ENCODE measurements at regions not wholly inside any gene's neighbourhood (a gene's known extent, or its start where the extent isn't known, plus 50 kb on each side); places are given as distances from the start of the nearest gene placed in this dataset.
"Not testable (repeated sequence)": the region's sequence is repeated elsewhere in the genome, so short reads cannot be mapped to it uniquely, and the experiment has no call there.

GRCh38 chr17:54196751-54197150 lies 374.0 kb downstream of the KIF2B start:
- DNase-seq, result no peak
- CTCF ChIA-PET, result no interaction called here
- Histone ChIP-seq H3F3A (ENCODE audit: insufficient read depth, low read depth) (no peaks in the 10 kb centered on the region), H3K27me3 (ENCODE audit: insufficient read depth, low read depth) (no peaks in the 10 kb centered on the region), H3K9me3 (ENCODE audit: insufficient read depth, low read depth) (no peaks in the 10 kb centered on the region), H3K4me1 (replicated peaks; ENCODE audit: insufficient read depth) (no peaks in the 10 kb centered on the region), H3K9me2 (ENCODE audit: insufficient read depth) (no peaks in the 10 kb centered on the region), H3K27ac (no peak overlapping the region), H4K20me1 (ENCODE audit: insufficient read depth) (no peaks in the 10 kb centered on the region), H3K4me3 (no peak overlapping the region), H3K36me3 (ENCODE audit: low read depth) (no peaks in the 10 kb centered on the region), H2AFZ (no peak overlapping the region), H3K79me2 (ENCODE audit: low read depth) (no peaks in the 10 kb centered on the region), H3K4me2 (no peak overlapping the region)
- intact Hi-C loops (cut with micrococcal nuclease; ENCODE audit: unreplicated experiment), result no loop called here
- no TSS peak for BruUV-seq (replicated peaks)
- TF ChIP-seq EZH2 (IDR thresholded peaks at IDR 0.05; ENCODE audit: low read depth) (no peak), CTCF (conservative IDR thresholded peaks at IDR 0.05) (no peak)
- POLR2A ChIA-PET (ENCODE audit: unreplicated experiment), result no interaction called here

GRCh38 chr17:54201380-54201779 lies 378.7 kb downstream of the KIF2B start:
- DNase-seq; H3K9me3 ChIP-seq (ENCODE audit: insufficient read depth, low read depth); CTCF ChIA-PET; H3F3A ChIP-seq (ENCODE audit: insufficient read depth, low read depth); POLR2A ChIA-PET (ENCODE audit: unreplicated experiment); H3K4me3 ChIP-seq; H4K20me1 ChIP-seq (ENCODE audit: insufficient read depth); H3K79me2 ChIP-seq (ENCODE audit: low read depth); intact Hi-C loops (cut with micrococcal nuclease; ENCODE audit: unreplicated experiment); H3K4me2 ChIP-seq; H3K27me3 ChIP-seq (ENCODE audit: insufficient read depth, low read depth); BruUV-seq (replicated peaks); H3K9me2 ChIP-seq (ENCODE audit: insufficient read depth); H2AFZ ChIP-seq; H3K36me3 ChIP-seq (ENCODE audit: low read depth); H3K27ac ChIP-seq; H3K4me1 ChIP-seq (replicated peaks; ENCODE audit: insufficient read depth): not testable (repeated sequence)

GRCh38 chr17:54220829-54221228 lies 398.1 kb downstream of the KIF2B start:
- no peak overlapping the region for H3K4me3 ChIP-seq
- no peaks in the 10 kb centered on the region for H3K27me3 ChIP-seq (ENCODE audit: insufficient read depth, low read depth)
- H3K9me2 ChIP-seq (ENCODE audit: insufficient read depth), result no peaks in the 10 kb centered on the region
- H3K27ac ChIP-seq, result no peak overlapping the region
- H3K9me3 ChIP-seq (ENCODE audit: insufficient read depth, low read depth), result no peaks in the 10 kb centered on the region
- no TSS peak for BruUV-seq (replicated peaks)
- DNase-seq, result no peak
- TF ChIP-seq EZH2 (IDR thresholded peaks at IDR 0.05; ENCODE audit: low read depth), result no peak
- no peak for TF ChIP-seq CTCF (conservative IDR thresholded peaks at IDR 0.05)
- no peak overlapping the region for H3K4me2 ChIP-seq
- ChIA-PET CTCF (interaction anchor here (0.6 kb wide), 1 partner anchor 39 kb away, joined by 3 read pairs; no protein-coding TSS in a partner anchor), POLR2A (ENCODE audit: unreplicated experiment) (no interaction called here)
- no peaks in the 10 kb centered on the region for H3F3A ChIP-seq (ENCODE audit: insufficient read depth, low read depth)
- intact Hi-C loops (cut with micrococcal nuclease; ENCODE audit: unreplicated experiment), result no loop called here
- H3K79me2 ChIP-seq (ENCODE audit: low read depth), result no peaks in the 10 kb centered on the region
- no peaks in the 10 kb centered on the region for H3K36me3 ChIP-seq (ENCODE audit: low read depth)
- H3K4me1 ChIP-seq (replicated peaks; ENCODE audit: insufficient read depth), result no peaks in the 10 kb centered on the region
- no peak overlapping the region for H2AFZ ChIP-seq
- H4K20me1 ChIP-seq (ENCODE audit: insufficient read depth), result no peaks in the 10 kb centered on the region; the same call in 1 of the 2 replicates

- Histone ChIP-seq H3K4me2 (no peak overlapping the region), H3K79me2 (ENCODE audit: low read depth) (no peaks in the 10 kb centered on the region), H3K27ac (no peak overlapping the region), H3K4me1 (replicated peaks; ENCODE audit: insufficient read depth) (no peaks in the 10 kb centered on the region), H3K9me3 (ENCODE audit: insufficient read depth, low read depth) (no peaks in the 10 kb centered on the region), H2AFZ (no peak overlapping the region), H4K20me1 (ENCODE audit: insufficient read depth) (no peaks in the 10 kb centered on the region; the same call in 1 of the 2 replicates), H3F3A (ENCODE audit: insufficient read depth, low read depth) (no peaks in the 10 kb centered on the region), H3K36me3 (ENCODE audit: low read depth) (no peaks in the 10 kb centered on the region), H3K4me3 (no peak overlapping the region), H3K9me2 (ENCODE audit: insufficient read depth) (no peaks in the 10 kb centered on the region), H3K27me3 (ENCODE audit: insufficient read depth, low read depth) (no peaks in the 10 kb centered on the region)
- ChIA-PET CTCF (no interaction called here), POLR2A (ENCODE audit: unreplicated experiment) (no interaction called here)
- no peak for DNase-seq
- TF ChIP-seq EZH2 (IDR thresholded peaks at IDR 0.05; ENCODE audit: low read depth) (no peak), CTCF (conservative IDR thresholded peaks at IDR 0.05) (no peak)
- intact Hi-C loops (cut with micrococcal nuclease; ENCODE audit: unreplicated experiment), result no loop called here
- BruUV-seq (replicated peaks), result no TSS peak
These were observed 398.8 kb downstream of the KIF2B start for GRCh38 chr17:54221499-54221898.
